Right atrium auricular region (tissue), 2 donors: ENCODE measurements at regions not wholly inside any gene's neighbourhood (a gene's known extent, or its start where the extent isn't known, plus 50 kb on each side); places are given as distances from the start of the nearest gene placed in this dataset.

Source experiments
- DNase-seq: peaks from one replicate; pipeline ENCODE4 v3.0.0-alpha.2; 2019; ENCODE audit warnings: low spot score
- H3K27ac ChIP-seq, 2 donors: fragments of 200-600 bp; sonication (generic); 1 replicate in 1 of 2; 2 replicates in 1 of 2; pipeline ENCODE4 v1.5.1; 2016 to 2019
- H3K27me3 ChIP-seq, 2 donors: fragments of 200-600 bp; sonication (generic); one replicate each; pipeline versions ENCODE4 v1.5.1 to v1.6.0; 2017 to 2019
- H3K36me3 ChIP-seq: fragments of 200-600 bp; sonication (generic); one replicate; pipeline ENCODE4 v1.5.1; 2016
- H3K4me1 ChIP-seq, 2 donors: fragments of 200-600 bp; sonication (generic); one replicate each; pipeline versions ENCODE4 v1.5.1 to v1.6.0; 2017 to 2019
- H3K4me3 ChIP-seq, 2 donors: fragments of 200-600 bp; sonication (generic); 1 replicate in 1 of 2; 2 replicates in 1 of 2; pipeline ENCODE4 v1.5.1; 2017 to 2019; ENCODE audit warnings: mild to moderate bottlenecking in 1 of 2, moderate library complexity in 1 of 2
- H3K9me3 ChIP-seq, 2 donors: fragments of 200-600 bp; sonication (generic); one replicate each; pipeline ENCODE4 v1.5.1; 2019
- CTCF ChIP-seq, 2 donors: fragments of 200-600 bp; sonication (generic); IDR thresholded peaks; one replicate each; pipeline ENCODE4 v1.5.1; 2019; ENCODE audit warnings: antibody characterized with exemption in 2 of 2

DNA sequence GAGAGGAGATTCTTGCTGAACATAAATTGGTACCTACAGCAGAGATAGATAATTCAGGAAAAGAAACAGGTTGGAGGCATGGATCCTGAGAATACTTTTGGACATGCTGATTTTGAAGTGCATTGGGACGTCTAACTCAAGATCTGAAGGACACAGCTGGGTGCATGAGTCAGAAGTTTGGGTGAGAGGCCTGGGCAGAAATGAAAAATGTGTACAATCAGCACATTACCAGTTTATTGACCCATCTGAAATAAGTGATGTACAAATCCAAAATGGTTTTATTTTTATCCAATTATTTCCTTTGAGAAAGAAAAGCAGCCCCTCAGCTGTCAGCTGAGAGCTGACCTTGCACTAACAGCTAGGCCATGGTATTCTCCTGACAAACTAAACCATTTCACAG is 975.2 kb upstream of the B3GALT2 start:
- H3K27me3 ChIP-seq = no peaks in the 10 kb centered on the region
- H3K4me1 ChIP-seq = no peaks in the 10 kb centered on the region
- peaks cover 0 to 8% of the 10 kb centered on the region in 2 donors for H3K9me3 ChIP-seq
- H3K27ac ChIP-seq = no peak overlapping the region
- H3K36me3 ChIP-seq = no peaks in the 10 kb centered on the region
- no peak for DNase-seq
- TF ChIP-seq CTCF (IDR thresholded peaks at IDR 0.05) = no peak
- no peak overlapping the region for H3K4me3 ChIP-seq

- H3K9me3 ChIP-seq = peaks cover 0 to 8% of the 10 kb centered on the region in 2 donors
- no peak overlapping the region for H3K4me3 ChIP-seq
- TF ChIP-seq CTCF (IDR thresholded peaks at IDR 0.05) = no peak
- no peaks in the 10 kb centered on the region for H3K27me3 ChIP-seq
- no peak for DNase-seq
- H3K27ac ChIP-seq = no peak overlapping the region
- H3K36me3 ChIP-seq = no peaks in the 10 kb centered on the region
- no peaks in the 10 kb centered on the region for H3K4me1 ChIP-seq
These were observed 973.5 kb upstream of the B3GALT2 start for GRCh38 chr1:194159941-194160340.

DNA sequence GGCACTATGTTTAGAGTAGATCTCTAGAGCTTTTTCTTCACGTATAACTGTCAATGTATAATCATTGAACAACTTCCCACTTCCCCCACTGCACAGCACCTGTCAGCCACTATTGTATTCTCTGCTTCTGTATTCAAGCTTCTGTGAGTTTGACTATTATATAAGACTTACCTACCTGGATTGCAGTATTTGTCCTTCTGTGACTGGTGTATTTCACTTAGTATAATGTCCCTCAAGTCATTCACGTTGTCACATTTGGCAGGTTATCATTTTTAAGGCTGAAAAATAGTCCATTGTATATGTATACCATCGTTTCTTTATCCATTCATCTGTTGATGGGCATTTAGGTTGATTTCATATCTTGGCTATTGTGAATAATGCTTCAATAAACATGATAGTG is 969.5 kb upstream of the B3GALT2 start:
- TF ChIP-seq CTCF (IDR thresholded peaks at IDR 0.05) = no peak
- peaks cover 0 to 8% of the 10 kb centered on the region in 2 donors for H3K9me3 ChIP-seq
- no peak for DNase-seq

GRCh38 chr1:194151056-194151455 is 964.6 kb upstream of the B3GALT2 start:
- no peak for TF ChIP-seq CTCF (IDR thresholded peaks at IDR 0.05)
- no peak for DNase-seq
- no peaks in the 10 kb centered on the region for H3K4me1 ChIP-seq
- H3K27ac ChIP-seq = no peak overlapping the region
- no peaks in the 10 kb centered on the region for H3K27me3 ChIP-seq
- no peaks in the 10 kb centered on the region for H3K9me3 ChIP-seq
- H3K36me3 ChIP-seq = no peaks in the 10 kb centered on the region
- H3K4me3 ChIP-seq = no peak overlapping the region

More for the DNA sequence above, 969.5 kb upstream of the B3GALT2 start:
- no peaks in the 10 kb centered on the region for H3K27me3 ChIP-seq
- H3K4me1 ChIP-seq = no peaks in the 10 kb centered on the region
- H3K27ac ChIP-seq = no peak overlapping the region
- no peaks in the 10 kb centered on the region for H3K36me3 ChIP-seq
- no peak overlapping the region for H3K4me3 ChIP-seq

- Histone ChIP-seq H3K27ac (no peak overlapping the region), H3K27me3 (no peaks in the 10 kb centered on the region), H3K36me3 (no peaks in the 10 kb centered on the region), H3K9me3 (no peaks in the 10 kb centered on the region), H3K4me1 (no peaks in the 10 kb centered on the region), H3K4me3 (no peak overlapping the region)
- no peak for DNase-seq
- no peak for TF ChIP-seq CTCF (IDR thresholded peaks at IDR 0.05)
These were observed 963.8 kb upstream of the B3GALT2 start for GRCh38 chr1:194150242-194150641.

DNA sequence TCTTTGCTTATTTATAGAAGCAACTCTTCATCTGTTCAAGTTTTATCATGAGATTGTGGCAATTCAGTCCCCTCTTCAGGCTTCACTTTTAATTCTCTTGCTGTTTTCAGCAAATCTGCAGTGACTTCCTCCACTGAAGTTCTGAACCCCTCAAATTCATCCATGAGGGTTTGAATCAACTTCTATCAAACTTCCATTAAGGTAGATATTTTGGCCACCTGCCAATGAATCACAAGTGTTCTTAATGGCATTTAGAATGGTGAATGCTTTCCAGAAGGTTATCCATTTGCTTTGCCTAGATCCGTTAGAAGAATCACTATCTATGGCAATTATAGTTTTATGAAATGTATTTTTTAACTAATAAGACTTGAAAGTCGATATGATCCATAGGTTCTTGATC is 946.7 kb upstream of the B3GALT2 start:
- no peaks in the 10 kb centered on the region for H3K4me1 ChIP-seq
- no peaks in the 10 kb centered on the region for H3K36me3 ChIP-seq
- no peaks in the 10 kb centered on the region for H3K27me3 ChIP-seq
- H3K4me3 ChIP-seq = no peak overlapping the region
- no peaks in the 10 kb centered on the region for H3K9me3 ChIP-seq
- DNase-seq = no peak
- no peak overlapping the region for H3K27ac ChIP-seq
- no peak for TF ChIP-seq CTCF (IDR thresholded peaks at IDR 0.05)
